ENCODE measurements at regions not wholly inside any gene's neighbourhood (a gene's known extent, or its start where the extent isn't known, plus 50 kb on each side); places are given as distances from the start of the nearest gene placed in this dataset.

- TF ChIP-seq CREB5 (CRISPR knock-in tag; IDR thresholded peaks at IDR 0.05; ENCODE audit: low read depth), result no peak
- no peak for TF ChIP-seq ZNF8 (CRISPR knock-in tag; IDR thresholded peaks at IDR 0.05)
- no peak for ATAC-seq
Measured at GRCh38 chr9:75452512-75452911, 364.2 kb downstream of the OSTF1 start.

GRCh38 chr9:75454043-75454442, 365.7 kb downstream of the OSTF1 start:
- TF ChIP-seq ZFP3 (CRISPR knock-in tag; IDR thresholded peaks at IDR 0.05), result no peak
- TF ChIP-seq ZFP30 (CRISPR knock-in tag; IDR thresholded peaks at IDR 0.05), result no peak
- TF ChIP-seq CSRNP3 (CRISPR knock-in tag; IDR thresholded peaks at IDR 0.05), result no peak
- no peak for TF ChIP-seq PPARA (CRISPR knock-in tag; IDR thresholded peaks at IDR 0.05; ENCODE audit: borderline replicate concordance)
- no peak for TF ChIP-seq ISL1 (CRISPR knock-in tag; IDR thresholded peaks at IDR 0.05)
- no peak for TF ChIP-seq ZC3H10 (CRISPR knock-in tag; IDR thresholded peaks at IDR 0.05)
- TF ChIP-seq RARB (CRISPR knock-in tag; IDR thresholded peaks at IDR 0.05), result no peak
- TF ChIP-seq TSHZ2 (CRISPR knock-in tag; IDR thresholded peaks at IDR 0.05), result no peak
- no peak for TF ChIP-seq PATZ1 (CRISPR knock-in tag; IDR thresholded peaks at IDR 0.05; ENCODE audit: borderline replicate concordance)
- no peak for TF ChIP-seq ZNF70 (CRISPR knock-in tag; IDR thresholded peaks at IDR 0.05)
- TF ChIP-seq TCF4 (CRISPR knock-in tag; IDR thresholded peaks at IDR 0.05; ENCODE audit: borderline replicate concordance), result no peak
- no peak for TF ChIP-seq CSDC2 (CRISPR knock-in tag; IDR thresholded peaks at IDR 0.05)
- no peak for TF ChIP-seq ZNF8 (CRISPR knock-in tag; IDR thresholded peaks at IDR 0.05)
- no peak for ATAC-seq

- no peak for TF ChIP-seq ARNTL (CRISPR knock-in tag; IDR thresholded peaks at IDR 0.05; ENCODE audit: borderline replicate concordance, low read depth)
- TF ChIP-seq RARB (CRISPR knock-in tag; IDR thresholded peaks at IDR 0.05), result no peak
- no peak for ATAC-seq
Measured at GRCh38 chr9:75454891-75455290, 366.6 kb downstream of the OSTF1 start.

- TF ChIP-seq ZNF565 (CRISPR knock-in tag; conservative IDR thresholded peaks at IDR 0.05; ENCODE audit: low read depth) (no peak), TSHZ2 (CRISPR knock-in tag; IDR thresholded peaks at IDR 0.05) (no peak), ZFP3 (CRISPR knock-in tag; IDR thresholded peaks at IDR 0.05) (no peak), CSRNP3 (CRISPR knock-in tag; IDR thresholded peaks at IDR 0.05) (no peak), PATZ1 (CRISPR knock-in tag; IDR thresholded peaks at IDR 0.05; ENCODE audit: borderline replicate concordance) (no peak), TOX (CRISPR knock-in tag; IDR thresholded peaks at IDR 0.05; ENCODE audit: borderline replicate concordance) (no peak), ARNTL (CRISPR knock-in tag; IDR thresholded peaks at IDR 0.05; ENCODE audit: borderline replicate concordance, low read depth) (no peak), BACH2 (CRISPR knock-in tag; IDR thresholded peaks at IDR 0.05; ENCODE audit: borderline replicate concordance) (no peak)
- no peak for ATAC-seq
Measured at GRCh38 chr9:75455444-75455921, 367.2 kb downstream of the OSTF1 start.

Measured in SK-N-SH treated with all-trans-retinoic acid at 6 μM for 48 hours (cell line).